Liver (tissue), 8 donors: ENCODE measurements at regions not wholly inside any gene's neighbourhood (a gene's known extent, or its start where the extent isn't known, plus 50 kb on each side); places are given as distances from the start of the nearest gene placed in this dataset.

Source experiments
- DNase-seq: peaks from one replicate; pipeline ENCODE4 v3.0.0-alpha.2; 2017; ENCODE audit warnings: low spot score
- H3K27ac ChIP-seq, 2 donors: one replicate each; pipeline ENCODE4 v1.7.0; 2013; ENCODE audit warnings: inconsistent platforms in 2 of 2, low read length in 2 of 2, control low read depth in 1 of 2, low read depth in 1 of 2, mild to moderate bottlenecking in 1 of 2
- H3K27me3 ChIP-seq, 4 donors: one replicate each; pipeline versions ENCODE4 v1.6.1 to v1.7.0; 2013; ENCODE audit warnings: low read length in 3 of 4, inconsistent platforms in 1 of 4, mild to moderate bottlenecking in 1 of 4, moderate library complexity in 1 of 4; ENCODE audit not compliant: control insufficient read depth in 4 of 4, insufficient read depth in 4 of 4
- H3K36me3 ChIP-seq, 4 donors: one replicate each; pipeline versions ENCODE4 v1.6.1 to v1.7.0; 2013; ENCODE audit warnings: low read length in 3 of 4, mild to moderate bottlenecking in 3 of 4, low read depth in 1 of 4, moderate library complexity in 1 of 4; ENCODE audit not compliant: control insufficient read depth in 4 of 4, insufficient read depth in 3 of 4
- H3K4me1 ChIP-seq, 4 donors: one replicate each; pipeline versions ENCODE4 v1.6.1 to v1.7.0; 2013; ENCODE audit warnings: low read length in 3 of 4, mild to moderate bottlenecking in 3 of 4, moderate library complexity in 1 of 4; ENCODE audit not compliant: control insufficient read depth in 4 of 4, insufficient read depth in 4 of 4
- H3K4me3 ChIP-seq, 3 donors: one replicate each; pipeline versions ENCODE4 v1.6.1 to v1.7.0; 2013; ENCODE audit warnings: low read length in 3 of 3, control low read depth in 1 of 3, low read depth in 1 of 3, mild to moderate bottlenecking in 1 of 3
- H3K9ac ChIP-seq, 2 donors: one replicate each; pipeline ENCODE4 v1.7.0; 2013; ENCODE audit warnings: low read length in 2 of 2, mild to moderate bottlenecking in 2 of 2, moderate library complexity in 2 of 2, control low read depth in 1 of 2, low read depth in 1 of 2
- H3K9me3 ChIP-seq, 4 donors: one replicate each; pipeline versions ENCODE4 v1.6.1 to v1.7.0; 2013; ENCODE audit warnings: low read length in 3 of 4; ENCODE audit not compliant: control insufficient read depth in 4 of 4
- EGR1 ChIP-seq, 2 donors: IDR thresholded peaks; 2 replicates each; pipeline ENCODE4 v1.6.1; 2016 to 2018; ENCODE audit warnings: antibody characterized with exemption in 2 of 2, low read depth in 2 of 2
- FOXA1 ChIP-seq: IDR thresholded peaks from 2 replicates; pipeline ENCODE4 v1.6.1; 2016; ENCODE audit warnings: antibody characterized with exemption
- FOXA2 ChIP-seq: IDR thresholded peaks from 2 replicates; pipeline ENCODE4 v1.6.1; 2016; ENCODE audit warnings: antibody characterized with exemption
- GABPA ChIP-seq, 2 donors: IDR thresholded peaks in 1 of 2; conservative IDR thresholded peaks in 1 of 2; 2 replicates each; pipeline ENCODE4 v1.6.1; 2016; ENCODE audit warnings: antibody characterized with exemption in 2 of 2, mild to moderate bottlenecking in 1 of 2, moderate library complexity in 1 of 2
- HNF4A ChIP-seq, 2 donors: conservative IDR thresholded peaks; 2 replicates each; pipeline ENCODE4 v1.6.1; 2016; ENCODE audit warnings: antibody characterized with exemption in 2 of 2, mild to moderate bottlenecking in 2 of 2
- HNF4G ChIP-seq: IDR thresholded peaks from 2 replicates; pipeline ENCODE4 v1.6.1; 2016; ENCODE audit warnings: antibody characterized with exemption
- JUND ChIP-seq, 2 donors: IDR thresholded peaks; 2 replicates each; pipeline ENCODE4 v1.6.1; 2016; ENCODE audit warnings: antibody characterized with exemption in 2 of 2
- MAX ChIP-seq: IDR thresholded peaks from 2 replicates; pipeline ENCODE4 v1.6.1; 2016; ENCODE audit warnings: antibody characterized with exemption
- NR2F2 ChIP-seq: IDR thresholded peaks from 2 replicates; pipeline ENCODE4 v1.6.1; 2016; ENCODE audit warnings: antibody characterized with exemption
- RAD21 ChIP-seq, 2 donors: IDR thresholded peaks; 2 replicates each; pipeline ENCODE4 v1.6.1; 2016; ENCODE audit warnings: antibody characterized with exemption in 2 of 2, mild to moderate bottlenecking in 2 of 2
- RXRA ChIP-seq, 2 donors: IDR thresholded peaks; 2 replicates each; pipeline ENCODE4 v1.6.1; 2017 to 2018; ENCODE audit warnings: antibody characterized with exemption in 2 of 2, mild to moderate bottlenecking in 1 of 2
- SP1 ChIP-seq: IDR thresholded peaks from 2 replicates; pipeline ENCODE4 v1.6.1; 2018; ENCODE audit warnings: antibody characterized with exemption, mild to moderate bottlenecking
- TAF1 ChIP-seq: conservative IDR thresholded peaks from 2 replicates; pipeline ENCODE4 v1.6.1; 2016; ENCODE audit warnings: antibody characterized with exemption, mild to moderate bottlenecking
- YY1 ChIP-seq: IDR thresholded peaks from 2 replicates; pipeline ENCODE4 v1.6.1; 2016; ENCODE audit warnings: antibody characterized with exemption, mild to moderate bottlenecking
- WGBS: extraction: QIAGEN DNeasy Blood & Tissue Kit; methylation state at CpG from one replicate; pipeline ENCODE4 v1.1.7; 2013; 5-methylcytosine and 5-hydroxymethylcytosine counted together
- TF ChIP-seq, protein P1 (sequence below): IDR thresholded peaks from 2 replicates; pipeline ENCODE4 v1.6.1; 2016; ENCODE audit warnings: antibody characterized with exemption
- TF ChIP-seq, protein P2 (sequence below): IDR thresholded peaks from 2 replicates; pipeline ENCODE4 v1.6.1; 2016; ENCODE audit warnings: antibody characterized with exemption, mild to moderate bottlenecking
- TF ChIP-seq, protein P3 (sequence below): fragments of 150-350 bp; IDR thresholded peaks from 2 replicates; pipeline ENCODE4 v1.5.1; 2017; ENCODE audit warnings: improper control_type of control experiment, low read depth, low read length; ENCODE audit not compliant: missing input control
- donor health status: healthy.
- donor health status: healthy.
- donor health status: healthy.
- donor health status: healthy.
- donor health status: healthy.

DNA sequence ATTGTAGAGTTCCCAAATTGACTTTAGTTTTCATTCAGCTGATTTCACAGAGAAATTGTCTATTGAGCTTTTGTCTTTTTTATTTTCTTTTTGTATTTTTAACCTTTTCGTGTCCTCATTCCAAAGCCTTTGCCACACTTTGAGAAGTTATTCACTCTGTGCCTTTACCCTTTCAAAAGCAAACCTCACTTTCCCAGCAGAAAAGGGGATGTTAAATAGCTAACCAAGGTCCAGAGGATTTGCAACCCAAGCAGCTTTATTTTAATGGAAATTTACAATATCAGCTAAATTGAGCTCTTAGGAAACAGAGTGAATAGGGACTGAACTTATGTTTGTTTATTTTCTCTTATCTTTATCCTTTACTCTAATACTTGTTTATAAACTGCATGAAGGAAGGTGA is 428.8 kb downstream of the PCDH7 start:
- Histone ChIP-seq H3K27me3 (no peaks in the 10 kb centered on the region), H3K4me3 (no peak overlapping the region), H3K4me1 (no peaks in the 10 kb centered on the region), H3K36me3 (no peaks in the 10 kb centered on the region), H3K9ac (no peak overlapping the region), H3K27ac (no peak overlapping the region), H3K9me3 (no peaks in the 10 kb centered on the region)
- DNase-seq, result no peak
- 42% methylated on average over 1 of the region's 1 CpG for WGBS
- TF ChIP-seq, protein P1, sequence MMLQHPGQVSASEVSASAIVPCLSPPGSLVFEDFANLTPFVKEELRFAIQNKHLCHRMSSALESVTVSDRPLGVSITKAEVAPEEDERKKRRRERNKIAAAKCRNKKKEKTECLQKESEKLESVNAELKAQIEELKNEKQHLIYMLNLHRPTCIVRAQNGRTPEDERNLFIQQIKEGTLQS, result no peak
- TF ChIP-seq RAD21 (IDR thresholded peaks at IDR 0.05) (no peak), SP1 (no peak), YY1 (no peak), RXRA (IDR thresholded peaks at IDR 0.05) (no peak), TAF1 (no peak), GABPA (IDR thresholded peaks at IDR 0.05 in 1 of 2, conservative IDR thresholded peaks at IDR 0.05 in 1 of 2) (no peak), EGR1 (IDR thresholded peaks at IDR 0.05; ENCODE audit: low read depth in 2 of 2) (no peak), MAX (no peak), JUND (IDR thresholded peaks at IDR 0.05) (no peak), HNF4G (no peak), NR2F2 (no peak), FOXA1 (no peak), HNF4A (conservative IDR thresholded peaks at IDR 0.05) (no peak)
- TF ChIP-seq, protein P2, sequence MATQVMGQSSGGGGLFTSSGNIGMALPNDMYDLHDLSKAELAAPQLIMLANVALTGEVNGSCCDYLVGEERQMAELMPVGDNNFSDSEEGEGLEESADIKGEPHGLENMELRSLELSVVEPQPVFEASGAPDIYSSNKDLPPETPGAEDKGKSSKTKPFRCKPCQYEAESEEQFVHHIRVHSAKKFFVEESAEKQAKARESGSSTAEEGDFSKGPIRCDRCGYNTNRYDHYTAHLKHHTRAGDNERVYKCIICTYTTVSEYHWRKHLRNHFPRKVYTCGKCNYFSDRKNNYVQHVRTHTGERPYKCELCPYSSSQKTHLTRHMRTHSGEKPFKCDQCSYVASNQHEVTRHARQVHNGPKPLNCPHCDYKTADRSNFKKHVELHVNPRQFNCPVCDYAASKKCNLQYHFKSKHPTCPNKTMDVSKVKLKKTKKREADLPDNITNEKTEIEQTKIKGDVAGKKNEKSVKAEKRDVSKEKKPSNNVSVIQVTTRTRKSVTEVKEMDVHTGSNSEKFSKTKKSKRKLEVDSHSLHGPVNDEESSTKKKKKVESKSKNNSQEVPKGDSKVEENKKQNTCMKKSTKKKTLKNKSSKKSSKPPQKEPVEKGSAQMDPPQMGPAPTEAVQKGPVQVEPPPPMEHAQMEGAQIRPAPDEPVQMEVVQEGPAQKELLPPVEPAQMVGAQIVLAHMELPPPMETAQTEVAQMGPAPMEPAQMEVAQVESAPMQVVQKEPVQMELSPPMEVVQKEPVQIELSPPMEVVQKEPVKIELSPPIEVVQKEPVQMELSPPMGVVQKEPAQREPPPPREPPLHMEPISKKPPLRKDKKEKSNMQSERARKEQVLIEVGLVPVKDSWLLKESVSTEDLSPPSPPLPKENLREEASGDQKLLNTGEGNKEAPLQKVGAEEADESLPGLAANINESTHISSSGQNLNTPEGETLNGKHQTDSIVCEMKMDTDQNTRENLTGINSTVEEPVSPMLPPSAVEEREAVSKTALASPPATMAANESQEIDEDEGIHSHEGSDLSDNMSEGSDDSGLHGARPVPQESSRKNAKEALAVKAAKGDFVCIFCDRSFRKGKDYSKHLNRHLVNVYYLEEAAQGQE, result no peak
- TF ChIP-seq, protein P3, sequence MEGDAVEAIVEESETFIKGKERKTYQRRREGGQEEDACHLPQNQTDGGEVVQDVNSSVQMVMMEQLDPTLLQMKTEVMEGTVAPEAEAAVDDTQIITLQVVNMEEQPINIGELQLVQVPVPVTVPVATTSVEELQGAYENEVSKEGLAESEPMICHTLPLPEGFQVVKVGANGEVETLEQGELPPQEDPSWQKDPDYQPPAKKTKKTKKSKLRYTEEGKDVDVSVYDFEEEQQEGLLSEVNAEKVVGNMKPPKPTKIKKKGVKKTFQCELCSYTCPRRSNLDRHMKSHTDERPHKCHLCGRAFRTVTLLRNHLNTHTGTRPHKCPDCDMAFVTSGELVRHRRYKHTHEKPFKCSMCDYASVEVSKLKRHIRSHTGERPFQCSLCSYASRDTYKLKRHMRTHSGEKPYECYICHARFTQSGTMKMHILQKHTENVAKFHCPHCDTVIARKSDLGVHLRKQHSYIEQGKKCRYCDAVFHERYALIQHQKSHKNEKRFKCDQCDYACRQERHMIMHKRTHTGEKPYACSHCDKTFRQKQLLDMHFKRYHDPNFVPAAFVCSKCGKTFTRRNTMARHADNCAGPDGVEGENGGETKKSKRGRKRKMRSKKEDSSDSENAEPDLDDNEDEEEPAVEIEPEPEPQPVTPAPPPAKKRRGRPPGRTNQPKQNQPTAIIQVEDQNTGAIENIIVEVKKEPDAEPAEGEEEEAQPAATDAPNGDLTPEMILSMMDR, result no peak

DNA sequence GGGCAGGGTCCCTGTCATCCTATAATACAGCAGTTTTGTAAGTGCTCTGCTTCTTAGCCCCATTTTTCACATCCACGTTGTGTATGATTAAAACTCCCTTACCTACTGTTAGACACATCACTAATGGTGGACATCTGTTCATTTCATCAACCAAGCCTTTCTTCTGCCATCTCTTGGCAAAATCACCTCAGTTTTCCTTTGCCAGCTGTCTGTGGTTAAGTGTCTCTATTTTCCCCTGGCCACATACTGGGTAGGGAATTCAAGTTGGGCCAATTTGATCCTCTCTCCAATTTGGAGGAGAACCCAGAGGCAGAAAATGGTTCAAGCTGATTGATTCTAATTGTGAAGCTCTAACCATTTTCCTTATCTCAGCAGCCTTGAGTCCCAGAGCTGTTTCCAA is 436.1 kb downstream of the PCDH7 start:
- Histone ChIP-seq H3K4me1 (no peaks in the 10 kb centered on the region), H3K9me3 (no peaks in the 10 kb centered on the region), H3K27ac (no peak overlapping the region), H3K27me3 (peaks cover 0 to 2% (median 0%) of the 10 kb centered on the region in 4 donors), H3K9ac (no peak overlapping the region), H3K36me3 (no peaks in the 10 kb centered on the region), H3K4me3 (no peak overlapping the region)
- TF ChIP-seq GABPA (IDR thresholded peaks at IDR 0.05 in 1 of 2, conservative IDR thresholded peaks at IDR 0.05 in 1 of 2), result no peak
- no peak for TF ChIP-seq YY1
- TF ChIP-seq, protein P1, result no peak
- no peak for TF ChIP-seq MAX
- no peak for TF ChIP-seq HNF4A (conservative IDR thresholded peaks at IDR 0.05)
- no peak for TF ChIP-seq FOXA2
- TF ChIP-seq, protein P2, result no peak
- 69% methylated on average over 1 of the region's 1 CpG for WGBS
- DNase-seq, result no peak
